Kidney epithelial cell (primary cell): ENCODE measurements at regions not wholly inside any gene's neighbourhood (a gene's known extent, or its start where the extent isn't known, plus 50 kb on each side); places are given as distances from the start of the nearest gene placed in this dataset.

ENCODE experiments used
- DNase-seq: peaks from one replicate; pipeline ENCODE4 v3.0.0-alpha.2; 2010; ENCODE audit warnings: low read depth
- H3K27me3 ChIP-seq: 2 replicates; pipeline ENCODE4 v1.6.0; 2011; ENCODE audit warnings: low read length; ENCODE audit not compliant: control insufficient read depth, insufficient read depth
- H3K36me3 ChIP-seq: 2 replicates; pipeline ENCODE4 v1.5.1; 2011; ENCODE audit warnings: low read length; ENCODE audit not compliant: control insufficient read depth, insufficient read depth
- H3K4me3 ChIP-seq: 2 replicates; pipeline ENCODE4 v1.5.1; 2011; ENCODE audit warnings: low read depth, mild to moderate bottlenecking, control low read depth, low read length
- CTCF ChIP-seq: IDR thresholded peaks from 2 replicates; pipeline ENCODE4 v1.5.1; 2011; ENCODE audit warnings: mild to moderate bottlenecking, moderate library complexity, low read length, control low read depth, inconsistent platforms; ENCODE audit not compliant: insufficient read depth, poor library complexity, severe bottlenecking

GRCh38 chr1:244341455-244342450 is 110.0 kb downstream of the ADSS2 start:
- peak; percentile 71 for DNase-seq
- no peaks in the 10 kb centered on the region for H3K36me3 ChIP-seq
- no peak overlapping the region for H3K4me3 ChIP-seq
- no peaks in the 10 kb centered on the region for H3K27me3 ChIP-seq
- TF ChIP-seq CTCF: no peak

GRCh38 chr1:244344001-244344400 is 107.7 kb downstream of the ADSS2 start:
- Histone ChIP-seq H3K27me3 (no peaks in the 10 kb centered on the region), H3K36me3 (no peaks in the 10 kb centered on the region), H3K4me3 (no peak overlapping the region)
- DNase-seq: no peak
- no peak for TF ChIP-seq CTCF

GRCh38 chr1:244346972-244347618 is 104.6 kb downstream of the ADSS2 start:
- Histone ChIP-seq H3K36me3 (no peaks in the 10 kb centered on the region), H3K4me3 (no peak overlapping the region), H3K27me3 (no peaks in the 10 kb centered on the region)
- no peak for DNase-seq
- TF ChIP-seq CTCF: no peak

GRCh38 chr1:244347942-244348341 is 103.8 kb downstream of the ADSS2 start:
- Histone ChIP-seq H3K27me3 (no peaks in the 10 kb centered on the region), H3K36me3 (no peaks in the 10 kb centered on the region), H3K4me3 (no peak overlapping the region)
- no peak for DNase-seq
- TF ChIP-seq CTCF: no peak

- H3K36me3 ChIP-seq: no peaks in the 10 kb centered on the region
- TF ChIP-seq CTCF: no peak
- no peaks in the 10 kb centered on the region for H3K27me3 ChIP-seq
- no peak for DNase-seq
- H3K4me3 ChIP-seq: no peak overlapping the region
Measured at GRCh38 chr1:244349103-244349531, 102.6 kb downstream of the ADSS2 start.

GRCh38 chr1:244349581-244350001 is 102.1 kb downstream of the ADSS2 start:
- no peaks in the 10 kb centered on the region for H3K36me3 ChIP-seq
- H3K4me3 ChIP-seq: no peak overlapping the region
- TF ChIP-seq CTCF: no peak
- H3K27me3 ChIP-seq: no peaks in the 10 kb centered on the region
- DNase-seq: no peak
